SHP77 treated with DMSO at 0.1 percent for 48 hours (cell line): ENCODE measurements at regions not wholly inside any gene's neighbourhood (a gene's known extent, or its start where the extent isn't known, plus 50 kb on each side); places are given as distances from the start of the nearest gene placed in this dataset.
A peak's percentile ranks its signal among the peaks of the same experiment; 100 is the strongest.
"Not testable (repeated sequence)": the region's sequence is repeated elsewhere in the genome, so short reads cannot be mapped to it uniquely, and the experiment has no call there.

Source experiments
- DNase-seq: peaks from one replicate; lab custom pipeline; 2025; lab: John Stamatoyannopoulos, UW

- DNase-seq = not testable (repeated sequence)
Observed at GRCh38 chr15:22665711-22666110, 120.7 kb upstream of the NIPA1 start.

- DNase-seq = not testable (repeated sequence)
Observed at GRCh38 chr15:22684786-22685185, 101.7 kb upstream of the NIPA1 start.

- not testable (repeated sequence) for DNase-seq
Observed at GRCh38 chr15:22699881-22700280, 86.6 kb upstream of the NIPA1 start.

GRCh38 chr15:22710831-22711341 is 75.6 kb upstream of the NIPA1 start:
- not testable (repeated sequence) for DNase-seq

- not testable (repeated sequence) for DNase-seq
Observed at GRCh38 chr15:22713933-22714332, 72.5 kb upstream of the NIPA1 start.

- not testable (repeated sequence) for DNase-seq
Observed at GRCh38 chr15:22714358-22715132, 71.9 kb upstream of the NIPA1 start.

- peak; percentile 81 for DNase-seq
Observed at GRCh38 chr15:22715133-22715845, 71.2 kb upstream of the NIPA1 start.

GRCh38 chr15:22719980-22720379 is 66.5 kb upstream of the NIPA1 start:
- DNase-seq = not testable (repeated sequence)

GRCh38 chr15:22726104-22726503 is 60.3 kb upstream of the NIPA1 start:
- DNase-seq = not testable (repeated sequence)

- DNase-seq = not testable (repeated sequence)
Observed at GRCh38 chr15:22735067-22735466, 51.4 kb upstream of the NIPA1 start.

- no peak for DNase-seq
Observed at GRCh38 chr15:22735781-22736180, 50.7 kb upstream of the NIPA1 start.

GRCh38 chr15:22736200-22736599 is 50.2 kb upstream of the NIPA1 start:
- DNase-seq = not testable (repeated sequence)
